Left ventricle myocardium inferior (tissue), 1 donor: ENCODE measurements at regions not wholly inside any gene's neighbourhood (a gene's known extent, or its start where the extent isn't known, plus 50 kb on each side); places are given as distances from the start of the nearest gene placed in this dataset.

Source experiments
- DNase-seq: peaks from one replicate; pipeline ENCODE4 v3.0.0-alpha.2; 2020
- H3K27ac ChIP-seq: fragments of 200-600 bp; replicated peaks from 2 replicates; pipeline ENCODE4 v1.8.0; 2021
- H3K27me3 ChIP-seq: fragments of 200-600 bp; 2 replicates; pipeline ENCODE4 v1.8.0; 2021; ENCODE audit warnings: low read depth
- H3K36me3 ChIP-seq: fragments of 200-600 bp; 2 replicates; pipeline ENCODE4 v1.8.0; 2021
- H3K4me1 ChIP-seq: fragments of 200-600 bp; 2 replicates; pipeline ENCODE4 v1.8.0; 2021
- H3K4me3 ChIP-seq: fragments of 200-600 bp; 2 replicates; pipeline ENCODE4 v1.8.0; 2021; ENCODE audit warnings: mild to moderate bottlenecking, moderate library complexity
- H3K9me3 ChIP-seq: fragments of 200-600 bp; replicated peaks from 2 replicates; pipeline ENCODE4 v1.8.0; 2021
- intact Hi-C: fragments of 100-400 bp; cut with micrococcal nuclease; formaldehyde crosslinking; loops from one replicate; pipeline ENCODE4 v1.11.0; 2022
- TF ChIP-seq, protein P1 (sequence below): fragments of 200-600 bp; IDR thresholded peaks from 2 replicates; pipeline ENCODE4 v1.8.0; 2021; ENCODE audit warnings: antibody characterized with exemption, mild to moderate bottlenecking, borderline replicate concordance
- donor health status: DM: no; HTN: yes; CAD: no; lungs with severe emphysema.

DNA sequence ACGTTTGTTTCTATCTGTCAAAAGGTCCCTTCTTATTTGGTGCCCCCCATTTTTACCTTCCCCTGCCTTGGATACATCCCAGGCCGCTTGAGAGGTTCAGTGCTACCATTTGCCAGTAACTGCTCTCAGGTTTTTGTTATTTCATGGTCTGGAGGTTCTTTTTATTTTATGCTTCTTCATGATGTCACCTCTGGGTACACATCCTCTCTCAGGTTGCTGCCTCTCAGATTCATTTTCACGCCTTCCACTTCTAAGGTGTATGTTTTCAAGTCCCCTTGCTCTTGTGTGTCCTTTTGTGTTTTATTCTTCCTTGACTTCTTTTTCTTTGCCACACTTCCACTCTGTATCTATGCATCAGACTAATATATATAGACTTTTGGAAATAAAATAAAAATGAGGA, 640.1 kb upstream of the AADAT start:
- Histone ChIP-seq H3K9me3 (no peaks in the 10 kb centered on the region), H3K4me1 (no peaks in the 10 kb centered on the region), H3K4me3 (no peak overlapping the region), H3K27me3 (no peaks in the 10 kb centered on the region), H3K27ac (no peak overlapping the region), H3K36me3 (no peaks in the 10 kb centered on the region)
- intact Hi-C loops, result no loop called here
- TF ChIP-seq, protein P1, sequence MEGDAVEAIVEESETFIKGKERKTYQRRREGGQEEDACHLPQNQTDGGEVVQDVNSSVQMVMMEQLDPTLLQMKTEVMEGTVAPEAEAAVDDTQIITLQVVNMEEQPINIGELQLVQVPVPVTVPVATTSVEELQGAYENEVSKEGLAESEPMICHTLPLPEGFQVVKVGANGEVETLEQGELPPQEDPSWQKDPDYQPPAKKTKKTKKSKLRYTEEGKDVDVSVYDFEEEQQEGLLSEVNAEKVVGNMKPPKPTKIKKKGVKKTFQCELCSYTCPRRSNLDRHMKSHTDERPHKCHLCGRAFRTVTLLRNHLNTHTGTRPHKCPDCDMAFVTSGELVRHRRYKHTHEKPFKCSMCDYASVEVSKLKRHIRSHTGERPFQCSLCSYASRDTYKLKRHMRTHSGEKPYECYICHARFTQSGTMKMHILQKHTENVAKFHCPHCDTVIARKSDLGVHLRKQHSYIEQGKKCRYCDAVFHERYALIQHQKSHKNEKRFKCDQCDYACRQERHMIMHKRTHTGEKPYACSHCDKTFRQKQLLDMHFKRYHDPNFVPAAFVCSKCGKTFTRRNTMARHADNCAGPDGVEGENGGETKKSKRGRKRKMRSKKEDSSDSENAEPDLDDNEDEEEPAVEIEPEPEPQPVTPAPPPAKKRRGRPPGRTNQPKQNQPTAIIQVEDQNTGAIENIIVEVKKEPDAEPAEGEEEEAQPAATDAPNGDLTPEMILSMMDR, result no peak
- no peak for DNase-seq

DNA sequence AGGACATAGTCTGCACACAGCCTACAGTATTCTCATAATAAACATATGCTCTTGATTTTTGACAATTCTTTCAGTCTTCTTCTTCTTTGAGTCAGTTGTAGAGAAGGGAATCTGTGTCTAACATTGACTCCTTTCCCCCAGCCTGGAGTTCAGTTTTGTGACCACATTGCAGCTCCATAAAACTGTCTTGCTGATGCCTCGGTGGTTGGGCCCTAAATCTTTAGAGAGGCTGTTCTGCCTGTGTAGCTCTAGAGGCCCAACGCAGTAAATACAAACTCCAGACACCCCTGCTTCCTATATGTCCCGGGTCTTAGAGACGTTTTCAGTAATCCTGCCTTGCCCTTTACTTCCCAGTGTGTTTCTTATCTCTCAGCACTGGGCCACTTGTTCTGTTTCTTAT, 639.5 kb upstream of the AADAT start:
- Histone ChIP-seq H3K27ac (no peak overlapping the region), H3K4me1 (no peaks in the 10 kb centered on the region), H3K9me3 (no peaks in the 10 kb centered on the region), H3K4me3 (no peak overlapping the region), H3K27me3 (no peaks in the 10 kb centered on the region), H3K36me3 (no peaks in the 10 kb centered on the region)
- intact Hi-C loops, result no loop called here
- TF ChIP-seq, protein P1, result no peak
- no peak for DNase-seq

DNA sequence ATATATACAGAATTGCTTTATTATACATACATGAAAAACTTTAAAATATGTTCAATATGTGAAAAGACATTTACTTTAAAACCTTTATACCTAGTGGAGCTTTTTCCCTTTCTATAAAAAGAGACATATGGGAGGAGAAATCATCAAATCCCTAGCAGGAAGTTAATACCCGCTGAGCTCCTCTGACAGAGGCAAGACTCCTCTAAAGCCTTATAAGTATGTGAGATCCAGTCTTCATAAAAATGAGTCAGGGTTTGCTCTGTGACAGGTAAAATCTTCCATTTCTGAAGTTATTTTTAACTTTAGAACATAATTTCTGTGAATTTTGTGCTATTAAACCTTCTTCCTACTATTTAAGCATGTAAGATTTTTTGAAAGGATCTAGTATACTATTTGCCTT, 634.4 kb upstream of the AADAT start:
- intact Hi-C loops, result no loop called here
- H3K9me3 ChIP-seq, result peaks cover 6% of the 10 kb centered on the region
- H3K27me3 ChIP-seq, result no peaks in the 10 kb centered on the region
- no peak overlapping the region for H3K27ac ChIP-seq
- H3K4me3 ChIP-seq, result no peak overlapping the region
- no peaks in the 10 kb centered on the region for H3K36me3 ChIP-seq
- TF ChIP-seq, protein P1, result no peak
- no peaks in the 10 kb centered on the region for H3K4me1 ChIP-seq
- no peak for DNase-seq

DNA sequence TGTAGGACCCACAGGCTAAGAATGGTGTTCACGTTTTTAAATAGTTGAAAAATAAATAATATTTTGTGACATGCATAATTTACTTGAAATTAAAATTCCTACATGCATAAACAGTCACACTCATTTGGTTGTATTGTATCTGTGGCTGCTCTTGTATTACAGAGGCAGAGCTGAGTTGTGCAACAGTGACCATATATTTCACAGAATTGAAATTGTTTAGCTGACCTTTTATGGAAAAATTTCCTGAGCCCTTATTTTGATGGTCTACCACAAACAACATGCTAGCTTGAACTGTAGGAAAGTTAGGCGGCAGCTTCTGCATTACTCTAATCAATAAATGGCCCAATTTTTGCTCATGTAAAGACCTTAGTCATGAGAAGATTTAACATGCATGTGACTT, 633.4 kb upstream of the AADAT start:
- DNase-seq, result no peak
- H3K36me3 ChIP-seq, result no peaks in the 10 kb centered on the region
- no peak overlapping the region for H3K27ac ChIP-seq
- intact Hi-C loops, result no loop called here
- TF ChIP-seq, protein P1, result no peak
- no peaks in the 10 kb centered on the region for H3K27me3 ChIP-seq
- no peak overlapping the region for H3K4me3 ChIP-seq
- peaks cover 6% of the 10 kb centered on the region for H3K9me3 ChIP-seq
- H3K4me1 ChIP-seq, result no peaks in the 10 kb centered on the region

DNA sequence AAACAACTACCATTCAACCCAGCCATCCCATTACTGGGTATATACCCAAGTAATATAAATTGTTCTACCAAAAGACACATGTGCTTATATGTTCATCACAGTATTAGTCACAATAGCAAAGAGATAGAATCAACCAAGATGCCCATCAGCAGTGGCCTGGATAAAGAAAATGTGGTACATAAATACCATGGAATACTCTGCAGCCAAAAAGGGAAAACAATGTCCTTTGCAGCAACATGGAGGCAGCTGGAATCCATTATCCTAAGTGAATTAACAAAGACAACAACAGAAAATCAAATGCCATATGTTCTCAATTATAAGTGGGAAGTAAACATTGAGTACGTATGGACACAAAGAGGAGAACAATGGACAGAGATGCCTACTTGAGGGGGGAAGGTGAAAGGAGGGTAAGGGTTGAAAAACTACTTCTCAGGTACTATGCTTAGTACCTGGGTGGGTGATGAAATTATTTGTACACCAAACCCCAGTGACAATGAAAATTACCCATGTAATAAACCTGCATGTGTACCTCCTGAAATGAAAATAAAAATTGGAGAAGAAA, 632.1 kb upstream of the AADAT start:
- Histone ChIP-seq H3K4me3 (no peak overlapping the region), H3K9me3 (peaks cover 6% of the 10 kb centered on the region), H3K27ac (no peak overlapping the region), H3K27me3 (no peaks in the 10 kb centered on the region), H3K36me3 (no peaks in the 10 kb centered on the region), H3K4me1 (no peaks in the 10 kb centered on the region)
- TF ChIP-seq, protein P1, result no peak
- no peak for DNase-seq
- intact Hi-C loops, result no loop called here
